ENCODE measurements at regions not wholly inside any gene's neighbourhood (a gene's known extent, or its start where the extent isn't known, plus 50 kb on each side); places are given as distances from the start of the nearest gene placed in this dataset.
"Not testable (repeated sequence)": the region's sequence is repeated elsewhere in the genome, so short reads cannot be mapped to it uniquely, and the experiment has no call there.

GRCh38 chr6:168376811-168377483 lies 57.4 kb upstream of the DACT2 start:
- Histone ChIP-seq H3K36me3 (no peaks in the 10 kb centered on the region), H3K4me1 (peaks cover 0 to 14% (median 0%) of the 10 kb centered on the region in 4 donors), H3K27ac (peak overlapping the region in 2 of 4 donors; percentile 34 to 59), H3K9me3 (no peaks in the 10 kb centered on the region), H3K4me3 (no peak overlapping the region), H3K27me3 (no peaks in the 10 kb centered on the region)
- 73 to 79% methylated on average over 19 of the region's 19 CpGs for WGBS, 2 donors
- TF ChIP-seq EP300 (IDR thresholded peaks at IDR 0.05) (no peak), POLR2A (IDR thresholded peaks at IDR 0.05) (no peak), CTCF (IDR thresholded peaks at IDR 0.05) (no peak)
- DNase-seq (ENCODE audit: low spot score in 2 of 2), result no peak

GRCh38 chr6:168377484-168377855 lies 57.9 kb upstream of the DACT2 start:
- H3K27me3 ChIP-seq, result no peaks in the 10 kb centered on the region
- H3K4me1 ChIP-seq, result peaks cover 0 to 14% (median 0%) of the 10 kb centered on the region in 4 donors
- DNase-seq (ENCODE audit: low spot score in 2 of 2), result no peak
- H3K9me3 ChIP-seq, result no peaks in the 10 kb centered on the region
- H3K27ac ChIP-seq, result peak overlapping the region in 2 of 4 donors; percentile 34 to 59
- TF ChIP-seq POLR2A (IDR thresholded peaks at IDR 0.05), result no peak
- TF ChIP-seq CTCF (IDR thresholded peaks at IDR 0.05), result no peak
- no peak for TF ChIP-seq EP300 (IDR thresholded peaks at IDR 0.05)
- H3K36me3 ChIP-seq, result no peaks in the 10 kb centered on the region
- 57 to 68% methylated on average over 13 to 17 of the region's 17 CpGs for WGBS, 2 donors
- H3K4me3 ChIP-seq, result no peak overlapping the region

- no peaks in the 10 kb centered on the region for H3K36me3 ChIP-seq
- peak overlapping the region in 1 of 4 donors; percentile 59 for H3K27ac ChIP-seq
- H3K27me3 ChIP-seq, result no peaks in the 10 kb centered on the region
- H3K9me3 ChIP-seq, result no peaks in the 10 kb centered on the region
- H3K4me1 ChIP-seq, result peaks cover 0 to 14% (median 0%) of the 10 kb centered on the region in 4 donors
- H3K4me3 ChIP-seq, result no peak overlapping the region
- WGBS, 2 donors, result 80 to 81% methylated on average over 19 to 28 of the region's 28 CpGs
- TF ChIP-seq EP300 (IDR thresholded peaks at IDR 0.05), result no peak
- no peak for TF ChIP-seq POLR2A (IDR thresholded peaks at IDR 0.05)
- TF ChIP-seq CTCF (IDR thresholded peaks at IDR 0.05), result no peak
- DNase-seq (ENCODE audit: low spot score in 2 of 2), result no peak
These were observed 58.6 kb upstream of the DACT2 start for GRCh38 chr6:168377856-168378832.

- H3K9me3 ChIP-seq; H3K27me3 ChIP-seq; H3K27ac ChIP-seq; H3K36me3 ChIP-seq; DNase-seq (ENCODE audit: low spot score in 2 of 2); H3K4me3 ChIP-seq: not testable (repeated sequence)
- H3K4me1 ChIP-seq, result peaks cover 0 to 19% (median 0%) of the 10 kb centered on the region in 4 donors
- 84 to 91% methylated on average over 15 to 20 of the region's 20 CpGs for WGBS, 2 donors
These were observed 60.0 kb upstream of the DACT2 start for GRCh38 chr6:168379579-168379978.

- peaks cover 0 to 25% (median 0%) of the 10 kb centered on the region in 4 donors for H3K4me1 ChIP-seq
- DNase-seq (ENCODE audit: low spot score in 2 of 2); H3K4me3 ChIP-seq; H3K27me3 ChIP-seq; H3K27ac ChIP-seq; H3K36me3 ChIP-seq; H3K9me3 ChIP-seq: not testable (repeated sequence)
- 87 to 94% methylated on average over 37 to 38 of the region's 38 CpGs for WGBS, 2 donors
These were observed 60.6 kb upstream of the SMOC2 start for GRCh38 chr6:168380166-168380955.
